Smooth muscle cell (in vitro differentiated cells): ENCODE measurements at regions not wholly inside any gene's neighbourhood (a gene's known extent, or its start where the extent isn't known, plus 50 kb on each side); places are given as distances from the start of the nearest gene placed in this dataset.

Experiments
- DNase-seq: peaks from one replicate; lab custom pipeline; 2025; ENCODE audit not compliant: unreplicated experiment; lab: John Stamatoyannopoulos, UW
- H2AFZ ChIP-seq: fragments of 200-600 bp; sonication (generic); 2 replicates; pipeline ENCODE4 v1.6.0; 2016; ENCODE audit warnings: antibody characterized with exemption, low read depth, mild to moderate bottlenecking
- H3F3A ChIP-seq: fragments of 200-600 bp; sonication (generic); 2 replicates; pipeline ENCODE4 v1.6.0; 2017; ENCODE audit warnings: antibody characterized with exemption, low read depth
- H3K27ac ChIP-seq: fragments of 200-600 bp; sonication (generic); 2 replicates; pipeline ENCODE4 v1.5.1; 2016; ENCODE audit warnings: low read depth, mild to moderate bottlenecking
- H3K27me3 ChIP-seq: fragments of 200-600 bp; sonication (generic); 2 replicates; pipeline ENCODE4 v1.6.1; 2016; ENCODE audit warnings: low read depth, mild to moderate bottlenecking
- H3K36me3 ChIP-seq: fragments of 200-600 bp; sonication (generic); 2 replicates; pipeline ENCODE4 v1.5.1; 2016; ENCODE audit warnings: low read depth
- H3K4me1 ChIP-seq: fragments of 200-600 bp; sonication (generic); 2 replicates; pipeline ENCODE4 v1.5.1; 2016; ENCODE audit warnings: low read depth
- H3K4me2 ChIP-seq: fragments of 200-600 bp; sonication (generic); 2 replicates; pipeline ENCODE4 v1.6.0; 2016; ENCODE audit warnings: mild to moderate bottlenecking
- H3K4me3 ChIP-seq: fragments of 200-600 bp; sonication (generic); 2 replicates; pipeline ENCODE4 v1.5.1; 2016; ENCODE audit warnings: mild to moderate bottlenecking
- H3K79me2 ChIP-seq: fragments of 200-600 bp; sonication (generic); 2 replicates; pipeline ENCODE4 v1.6.0; 2016; ENCODE audit warnings: low read depth, mild to moderate bottlenecking
- H3K9ac ChIP-seq: fragments of 200-600 bp; sonication (generic); 2 replicates; pipeline ENCODE4 v1.6.0; 2016; ENCODE audit warnings: low read depth
- H3K9me3 ChIP-seq: fragments of 200-600 bp; sonication (generic); replicated peaks from 2 replicates; pipeline ENCODE4 v1.5.1; 2016; ENCODE audit warnings: low read depth
- H4K20me1 ChIP-seq: fragments of 200-600 bp; sonication (generic); 2 replicates; pipeline ENCODE4 v1.6.0; 2016; ENCODE audit warnings: low read depth
- WGBS: methylation state at CpG from one replicate; pipeline ENCODE4 v1.1.7; 2016; ENCODE audit warnings: low lambda C conversion rate; 5-methylcytosine and 5-hydroxymethylcytosine counted together
- TF ChIP-seq, protein P1 (sequence below): fragments of 200-600 bp; sonication (generic); IDR thresholded peaks from 2 replicates; pipeline ENCODE4 v1.5.1; 2017; ENCODE audit warnings: borderline replicate concordance, mild to moderate bottlenecking, antibody characterized with exemption; ENCODE audit not compliant: insufficient read depth, poor library complexity, severe bottlenecking

DNA sequence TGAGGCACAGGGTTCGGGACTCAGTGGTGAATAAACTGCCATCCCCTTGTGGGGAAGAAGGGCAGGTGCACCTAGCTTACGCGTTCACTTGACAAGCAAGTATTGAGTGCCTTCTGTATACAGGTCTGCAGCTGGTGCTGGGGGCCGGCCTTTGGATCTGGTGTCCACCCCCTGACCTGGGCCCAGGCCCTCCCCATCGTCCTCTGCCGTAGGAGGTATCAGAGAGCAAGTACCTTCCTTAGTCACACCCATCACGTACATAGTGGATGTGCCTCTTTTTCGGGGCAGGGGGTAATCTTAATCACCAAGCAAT, 53.3 kb downstream of the SMIM38 start:
- no peaks in the 10 kb centered on the region for H3K4me1 ChIP-seq
- no peaks in the 10 kb centered on the region for H3K79me2 ChIP-seq
- no peak overlapping the region for H3K4me2 ChIP-seq
- 99% methylated on average over 8 of the region's 8 CpGs for WGBS
- no peaks in the 10 kb centered on the region for H3K9me3 ChIP-seq
- no peaks in the 10 kb centered on the region for H3K27me3 ChIP-seq
- no peak overlapping the region for H2AFZ ChIP-seq
- no peak overlapping the region for H3K27ac ChIP-seq
- no peaks in the 10 kb centered on the region for H3F3A ChIP-seq
- H3K36me3 ChIP-seq = no peaks in the 10 kb centered on the region
- no peaks in the 10 kb centered on the region for H4K20me1 ChIP-seq
- H3K4me3 ChIP-seq = no peak overlapping the region
- H3K9ac ChIP-seq = no peak overlapping the region
- DNase-seq = no peak
- TF ChIP-seq, protein P1, sequence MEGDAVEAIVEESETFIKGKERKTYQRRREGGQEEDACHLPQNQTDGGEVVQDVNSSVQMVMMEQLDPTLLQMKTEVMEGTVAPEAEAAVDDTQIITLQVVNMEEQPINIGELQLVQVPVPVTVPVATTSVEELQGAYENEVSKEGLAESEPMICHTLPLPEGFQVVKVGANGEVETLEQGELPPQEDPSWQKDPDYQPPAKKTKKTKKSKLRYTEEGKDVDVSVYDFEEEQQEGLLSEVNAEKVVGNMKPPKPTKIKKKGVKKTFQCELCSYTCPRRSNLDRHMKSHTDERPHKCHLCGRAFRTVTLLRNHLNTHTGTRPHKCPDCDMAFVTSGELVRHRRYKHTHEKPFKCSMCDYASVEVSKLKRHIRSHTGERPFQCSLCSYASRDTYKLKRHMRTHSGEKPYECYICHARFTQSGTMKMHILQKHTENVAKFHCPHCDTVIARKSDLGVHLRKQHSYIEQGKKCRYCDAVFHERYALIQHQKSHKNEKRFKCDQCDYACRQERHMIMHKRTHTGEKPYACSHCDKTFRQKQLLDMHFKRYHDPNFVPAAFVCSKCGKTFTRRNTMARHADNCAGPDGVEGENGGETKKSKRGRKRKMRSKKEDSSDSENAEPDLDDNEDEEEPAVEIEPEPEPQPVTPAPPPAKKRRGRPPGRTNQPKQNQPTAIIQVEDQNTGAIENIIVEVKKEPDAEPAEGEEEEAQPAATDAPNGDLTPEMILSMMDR = no peak

DNA sequence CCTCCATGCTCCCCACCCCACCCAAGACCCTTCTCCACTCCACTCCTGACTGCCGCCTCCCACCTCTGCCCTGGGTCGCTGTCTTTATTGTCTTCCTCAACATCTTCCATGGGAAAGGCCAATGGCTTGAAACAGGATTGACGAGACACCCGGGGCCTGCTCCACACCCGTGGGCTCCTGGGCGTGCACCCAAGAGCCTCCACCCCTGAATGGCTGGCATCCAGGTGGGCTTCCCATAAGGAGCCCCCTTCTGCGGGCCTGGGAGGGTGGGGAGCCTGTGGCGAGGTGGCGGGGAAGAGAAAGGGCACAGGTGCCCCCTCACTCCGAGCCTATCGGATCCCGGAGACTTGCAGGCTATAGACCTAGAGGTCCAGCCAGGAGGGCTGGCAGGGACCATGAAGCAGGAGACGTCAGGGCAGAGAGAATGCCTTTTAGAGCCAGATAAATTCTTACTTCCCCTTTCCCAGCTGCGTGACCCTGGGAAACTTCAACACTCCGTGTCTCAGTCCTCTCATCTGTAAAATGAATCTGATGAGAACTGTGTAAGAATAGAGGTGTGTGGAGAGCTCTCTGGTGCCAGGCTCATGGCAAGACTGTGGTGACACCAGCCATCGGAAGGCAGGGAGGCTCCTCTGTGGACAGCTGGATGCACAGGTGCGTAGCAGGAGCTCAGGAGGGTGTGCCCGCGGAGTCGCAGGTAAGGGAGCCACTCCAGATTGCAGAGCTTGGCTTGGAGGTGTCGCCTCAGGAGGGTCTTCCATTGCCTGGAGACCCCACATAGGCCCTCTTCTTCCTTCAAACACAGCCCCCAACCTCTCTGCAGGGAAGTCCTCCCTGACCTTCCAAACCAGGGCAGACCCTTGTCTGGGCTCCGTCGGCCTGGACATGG, 53.9 kb downstream of the SMIM38 start:
- 92% methylated on average over 18 of the region's 23 CpGs for WGBS
- H2AFZ ChIP-seq = no peak overlapping the region
- no peaks in the 10 kb centered on the region for H3K27me3 ChIP-seq
- H3K9me3 ChIP-seq = no peaks in the 10 kb centered on the region
- no peaks in the 10 kb centered on the region for H3K79me2 ChIP-seq
- no peak overlapping the region for H3K27ac ChIP-seq
- no peak overlapping the region for H3K4me3 ChIP-seq
- TF ChIP-seq, protein P1 = no peak
- H4K20me1 ChIP-seq = no peaks in the 10 kb centered on the region
- no peaks in the 10 kb centered on the region for H3K36me3 ChIP-seq
- DNase-seq = no peak
- no peaks in the 10 kb centered on the region for H3K4me1 ChIP-seq
- no peak overlapping the region for H3K9ac ChIP-seq
- no peaks in the 10 kb centered on the region for H3F3A ChIP-seq
- no peak overlapping the region for H3K4me2 ChIP-seq

DNA sequence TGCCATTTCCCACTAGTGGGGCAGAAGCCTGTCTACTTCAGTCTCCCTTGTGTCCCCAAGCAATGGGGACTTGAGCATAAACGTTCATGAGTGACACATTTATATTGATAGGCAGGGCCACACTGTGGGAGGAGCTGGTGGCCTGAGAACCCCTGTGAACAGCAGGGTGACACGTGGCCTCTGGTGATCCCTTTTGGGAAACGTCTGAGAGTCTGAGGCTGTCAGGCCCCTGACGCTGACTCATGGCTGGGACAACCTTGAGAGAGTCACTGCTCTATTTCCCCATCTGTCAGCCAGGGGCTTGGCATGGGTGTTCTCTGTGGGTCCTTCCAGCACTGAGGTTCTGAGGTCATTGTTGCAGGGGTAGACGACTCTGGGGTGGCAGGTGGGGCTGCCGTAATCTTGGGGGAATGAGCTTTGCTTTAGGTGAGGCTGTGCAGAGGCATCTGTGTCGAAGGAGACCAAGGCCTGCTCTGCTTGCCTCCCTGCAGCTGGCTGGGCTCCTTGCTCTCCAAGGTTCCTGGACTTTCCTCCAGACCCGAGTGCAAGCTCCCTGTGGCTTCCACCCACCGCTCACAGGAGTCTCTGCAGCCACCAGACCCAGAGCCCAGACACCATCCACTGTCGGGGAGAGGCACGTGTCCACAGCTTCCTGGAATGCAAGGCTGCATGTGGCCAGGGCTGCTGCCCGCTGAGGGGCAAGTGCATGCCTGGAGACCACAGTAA, 54.7 kb downstream of the SMIM38 start:
- H3K79me2 ChIP-seq = no peaks in the 10 kb centered on the region
- H3K4me2 ChIP-seq = no peak overlapping the region
- H3K4me1 ChIP-seq = no peaks in the 10 kb centered on the region
- H3K36me3 ChIP-seq = no peaks in the 10 kb centered on the region
- H3K9ac ChIP-seq = no peak overlapping the region
- 53% methylated on average over 12 of the region's 12 CpGs for WGBS
- H3K27ac ChIP-seq = no peak overlapping the region
- TF ChIP-seq, protein P1 = no peak
- no peaks in the 10 kb centered on the region for H4K20me1 ChIP-seq
- H2AFZ ChIP-seq = no peak overlapping the region
- no peaks in the 10 kb centered on the region for H3K27me3 ChIP-seq
- H3K4me3 ChIP-seq = no peak overlapping the region
- DNase-seq = no peak
- H3K9me3 ChIP-seq = no peaks in the 10 kb centered on the region
- no peaks in the 10 kb centered on the region for H3F3A ChIP-seq
